ENCODE measurements at regions not wholly inside any gene's neighbourhood (a gene's known extent, or its start where the extent isn't known, plus 50 kb on each side); places are given as distances from the start of the nearest gene placed in this dataset.

DNA sequence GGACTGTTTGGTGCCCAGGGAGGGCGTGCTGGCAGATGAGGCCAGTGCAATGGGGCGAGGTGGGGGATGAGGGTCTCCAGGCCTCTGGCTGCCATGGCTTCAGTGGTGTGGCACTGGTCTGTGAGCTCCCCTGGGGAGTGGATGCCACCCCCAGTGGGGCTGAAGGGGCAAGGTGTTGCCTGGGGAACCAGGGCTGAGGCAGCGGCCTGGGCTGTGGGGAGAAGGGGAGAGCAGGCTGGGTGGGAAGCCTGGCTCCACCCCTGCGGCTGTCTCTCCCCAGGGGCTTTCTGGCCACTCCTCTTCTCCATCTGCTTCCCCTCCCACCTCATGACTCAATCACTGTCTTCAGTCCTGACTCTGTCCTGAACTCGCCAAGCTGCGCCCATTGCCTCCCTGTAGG, 88.4 kb upstream of the TLE3 start:
- TF ChIP-seq, protein P1, sequence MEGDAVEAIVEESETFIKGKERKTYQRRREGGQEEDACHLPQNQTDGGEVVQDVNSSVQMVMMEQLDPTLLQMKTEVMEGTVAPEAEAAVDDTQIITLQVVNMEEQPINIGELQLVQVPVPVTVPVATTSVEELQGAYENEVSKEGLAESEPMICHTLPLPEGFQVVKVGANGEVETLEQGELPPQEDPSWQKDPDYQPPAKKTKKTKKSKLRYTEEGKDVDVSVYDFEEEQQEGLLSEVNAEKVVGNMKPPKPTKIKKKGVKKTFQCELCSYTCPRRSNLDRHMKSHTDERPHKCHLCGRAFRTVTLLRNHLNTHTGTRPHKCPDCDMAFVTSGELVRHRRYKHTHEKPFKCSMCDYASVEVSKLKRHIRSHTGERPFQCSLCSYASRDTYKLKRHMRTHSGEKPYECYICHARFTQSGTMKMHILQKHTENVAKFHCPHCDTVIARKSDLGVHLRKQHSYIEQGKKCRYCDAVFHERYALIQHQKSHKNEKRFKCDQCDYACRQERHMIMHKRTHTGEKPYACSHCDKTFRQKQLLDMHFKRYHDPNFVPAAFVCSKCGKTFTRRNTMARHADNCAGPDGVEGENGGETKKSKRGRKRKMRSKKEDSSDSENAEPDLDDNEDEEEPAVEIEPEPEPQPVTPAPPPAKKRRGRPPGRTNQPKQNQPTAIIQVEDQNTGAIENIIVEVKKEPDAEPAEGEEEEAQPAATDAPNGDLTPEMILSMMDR (conservative IDR thresholded peaks at IDR 0.05 in 1 of 2, IDR thresholded peaks at IDR 0.05 in 1 of 2; ENCODE audit: low read depth in 1 of 2, low read length in 2 of 2): no peak
- TF ChIP-seq EZH2 (IDR thresholded peaks at IDR 0.05; ENCODE audit: low read length, missing control alignments): no peak
